Thyroid gland (tissue), 4 donors: ENCODE measurements at regions not wholly inside any gene's neighbourhood (a gene's known extent, or its start where the extent isn't known, plus 50 kb on each side); places are given as distances from the start of the nearest gene placed in this dataset.

Source experiments
- DNase-seq, 2 donors: peaks; one replicate each; pipeline ENCODE4 v3.0.0-alpha.2; 2019
- H3K27ac ChIP-seq, 3 donors: fragments of 200-600 bp; sonication (generic); 1 replicate in 2 of 3; 2 replicates in 1 of 3; pipeline ENCODE4 v1.5.1; 2016 to 2019; ENCODE audit warnings: mild to moderate bottlenecking in 1 of 3, moderate library complexity in 1 of 3
- H3K27me3 ChIP-seq: fragments of 200-600 bp; sonication (generic); one replicate; pipeline ENCODE4 v1.5.1; 2019
- H3K36me3 ChIP-seq, 2 donors: fragments of 200-600 bp; sonication (generic); one replicate each; pipeline ENCODE4 v1.5.1; 2016 to 2019
- H3K4me1 ChIP-seq, 2 donors: fragments of 200-600 bp; sonication (generic); one replicate each; pipeline ENCODE4 v1.5.1; 2017 to 2019
- H3K4me3 ChIP-seq, 3 donors: fragments of 200-600 bp; sonication (generic); replicated peaks in 1 of 3; 1 replicate in 2 of 3; 2 replicates in 1 of 3; pipeline ENCODE4 v1.5.1; 2016; ENCODE audit warnings: mild to moderate bottlenecking in 1 of 3
- H3K9me3 ChIP-seq: fragments of 200-600 bp; sonication (generic); one replicate; pipeline ENCODE4 v1.5.1; 2017
- CTCF ChIP-seq, 6 experiments: fragments of 200-600 bp in 3 of 6; fragments of 450-650 bp in 3 of 6; sonication (generic) in 3 of 6; IDR thresholded peaks; one replicate each; pipeline ENCODE4 v1.5.1; 2016 to 2019; ENCODE audit warnings: antibody characterized with exemption in 6 of 6, mild to moderate bottlenecking in 2 of 6, inconsistent platforms in 1 of 6, moderate library complexity in 1 of 6
- POLR2A ChIP-seq, 2 donors: fragments of 450-650 bp; IDR thresholded peaks; one replicate each; pipeline ENCODE4 v1.6.1; 2017; ENCODE audit warnings: antibody characterized with exemption in 2 of 2, mild to moderate bottlenecking in 2 of 2, moderate library complexity in 1 of 2
- WGBS, 2 donors: methylation state at CpG; one replicate each; pipeline ENCODE4 v1.1.5; 2017; 5-methylcytosine and 5-hydroxymethylcytosine counted together
- intact Hi-C: fragments of 100-400 bp; cut with DNase I; formaldehyde crosslinking; loops from one replicate; pipeline ENCODE4 v1.15.1; 2023

- WGBS, 2 donors = 79 to 80% methylated on average over 2 of the region's 2 CpGs
- no peaks in the 10 kb centered on the region for H3K36me3 ChIP-seq
- no peaks in the 10 kb centered on the region for H3K9me3 ChIP-seq
- H3K4me1 ChIP-seq = no peaks in the 10 kb centered on the region
- H3K4me3 ChIP-seq = no peak overlapping the region
- H3K27ac ChIP-seq = no peak overlapping the region
- intact Hi-C loops = no loop called here
- no peak for DNase-seq
- no peaks in the 10 kb centered on the region for H3K27me3 ChIP-seq
- TF ChIP-seq CTCF (IDR thresholded peaks at IDR 0.05) (no peak), POLR2A (IDR thresholded peaks at IDR 0.05) (no peak)
Observed at GRCh38 chr2:117212562-117212961, 601.9 kb upstream of the DDX18 start.

- intact Hi-C loops = no loop called here
- Histone ChIP-seq H3K4me1 (no peaks in the 10 kb centered on the region), H3K4me3 (no peak overlapping the region), H3K36me3 (no peaks in the 10 kb centered on the region), H3K9me3 (no peaks in the 10 kb centered on the region), H3K27me3 (no peaks in the 10 kb centered on the region), H3K27ac (no peak overlapping the region)
- no peak for DNase-seq
- 94 to 96% methylated on average over 16 of the region's 16 CpGs for WGBS, 2 donors
- TF ChIP-seq CTCF (IDR thresholded peaks at IDR 0.05) = no peak
- TF ChIP-seq POLR2A (IDR thresholded peaks at IDR 0.05) = no peak
Observed at GRCh38 chr2:117217145-117217544, 597.3 kb upstream of the DDX18 start.

- no peaks in the 10 kb centered on the region for H3K27me3 ChIP-seq
- TF ChIP-seq CTCF (IDR thresholded peaks at IDR 0.05) (no peak), POLR2A (IDR thresholded peaks at IDR 0.05) (no peak)
- no peak overlapping the region for H3K4me3 ChIP-seq
- H3K9me3 ChIP-seq = no peaks in the 10 kb centered on the region
- 96 to 100% methylated on average over 1 of the region's 1 CpG for WGBS, 2 donors
- intact Hi-C loops = no loop called here
- no peak overlapping the region for H3K27ac ChIP-seq
- DNase-seq = no peak
- no peaks in the 10 kb centered on the region for H3K36me3 ChIP-seq
- no peaks in the 10 kb centered on the region for H3K4me1 ChIP-seq
Observed at GRCh38 chr2:117222809-117223208, 591.7 kb upstream of the DDX18 start.

- WGBS, 2 donors = 69 to 85% methylated on average over 2 of the region's 2 CpGs
- no peaks in the 10 kb centered on the region for H3K27me3 ChIP-seq
- intact Hi-C loops = no loop called here
- TF ChIP-seq POLR2A (IDR thresholded peaks at IDR 0.05) (no peak), CTCF (IDR thresholded peaks at IDR 0.05) (no peak)
- H3K4me1 ChIP-seq = no peaks in the 10 kb centered on the region
- H3K9me3 ChIP-seq = no peaks in the 10 kb centered on the region
- H3K36me3 ChIP-seq = no peaks in the 10 kb centered on the region
- no peak for DNase-seq
- no peak overlapping the region for H3K27ac ChIP-seq
- H3K4me3 ChIP-seq = no peak overlapping the region
Observed at GRCh38 chr2:117232305-117232704, 582.2 kb upstream of the DDX18 start.

GRCh38 chr2:117257362-117257761 lies 557.1 kb upstream of the DDX18 start:
- no peaks in the 10 kb centered on the region for H3K9me3 ChIP-seq
- H3K27ac ChIP-seq = no peak overlapping the region
- 66 to 69% methylated on average over 6 of the region's 6 CpGs for WGBS, 2 donors
- intact Hi-C loops = no loop called here
- no peaks in the 10 kb centered on the region for H3K27me3 ChIP-seq
- no peak overlapping the region for H3K4me3 ChIP-seq
- TF ChIP-seq POLR2A (IDR thresholded peaks at IDR 0.05) = no peak
- no peak for TF ChIP-seq CTCF (IDR thresholded peaks at IDR 0.05)
- H3K4me1 ChIP-seq = no peaks in the 10 kb centered on the region
- DNase-seq = no peak
- H3K36me3 ChIP-seq = no peaks in the 10 kb centered on the region
